Endothelial cell (in vitro differentiated cells): ENCODE measurements at regions not wholly inside any gene's neighbourhood (a gene's known extent, or its start where the extent isn't known, plus 50 kb on each side); places are given as distances from the start of the nearest gene placed in this dataset.

Source experiments
- DNase-seq: peaks from one replicate; pipeline ENCODE4 v3.0.0; 2021; ENCODE audit warnings: low spot score
- H3K27ac Mint-ChIP-seq: one replicate; pipeline ENCODE4 v1.8.0; 2021; ENCODE audit warnings: mixed read lengths, inconsistent platforms; ENCODE audit not compliant: unreplicated experiment
- H3K27me3 Mint-ChIP-seq: one replicate; pipeline ENCODE4 v1.8.0; 2021; ENCODE audit warnings: mild to moderate bottlenecking, moderate library complexity, mixed read lengths, inconsistent platforms; ENCODE audit not compliant: unreplicated experiment
- H3K36me3 Mint-ChIP-seq: one replicate; pipeline ENCODE4 v1.8.0; 2021; ENCODE audit warnings: mild to moderate bottlenecking, low read depth, mixed read lengths, inconsistent platforms; ENCODE audit not compliant: unreplicated experiment
- H3K4me1 Mint-ChIP-seq: one replicate; pipeline ENCODE4 v1.8.0; 2021; ENCODE audit warnings: mild to moderate bottlenecking, mixed read lengths, inconsistent platforms; ENCODE audit not compliant: unreplicated experiment
- H3K4me3 Mint-ChIP-seq: one replicate; pipeline ENCODE4 v1.8.0; 2021; ENCODE audit warnings: mild to moderate bottlenecking, mixed read lengths, inconsistent platforms; ENCODE audit not compliant: unreplicated experiment
- H3K9me3 Mint-ChIP-seq: one replicate; pipeline ENCODE4 v1.8.0; 2021; ENCODE audit warnings: mixed read lengths, inconsistent platforms; ENCODE audit not compliant: unreplicated experiment
- TF ChIP-seq, protein P1 (sequence below): fragments of 200-600 bp; sonication (generic); IDR thresholded peaks from one replicate; pipeline ENCODE4 v1.5.0; 2021; ENCODE audit warnings: antibody characterized with exemption; ENCODE audit not compliant: unreplicated experiment

DNA sequence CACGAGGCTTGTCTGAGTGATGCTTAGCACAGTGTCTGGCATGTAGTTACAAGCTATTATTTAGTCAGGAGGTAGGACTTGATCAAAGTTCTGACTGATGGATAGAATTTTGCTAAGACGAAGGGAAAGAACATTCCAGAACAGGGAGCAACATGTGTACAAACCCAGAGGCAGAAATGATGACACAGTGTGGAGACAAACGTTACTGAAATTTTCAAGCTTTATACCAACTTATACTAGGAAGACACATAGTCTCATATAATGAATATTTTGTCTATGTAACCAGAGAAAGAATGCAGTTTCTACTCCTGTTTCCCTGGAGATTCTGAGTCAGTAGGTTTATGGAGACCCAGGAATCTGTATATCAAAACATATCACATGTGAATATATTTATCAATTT is 123.4 kb downstream of the FAM124B start:
- Mint-ChIP-seq H3K27me3 (peaks cover 1% of the 10 kb centered on the region), H3K27ac (no peak overlapping the region), H3K36me3 (no peaks in the 10 kb centered on the region), H3K4me3 (no peak overlapping the region), H3K9me3 (no peaks in the 10 kb centered on the region), H3K4me1 (peaks cover 2% of the 10 kb centered on the region)
- TF ChIP-seq, protein P1, sequence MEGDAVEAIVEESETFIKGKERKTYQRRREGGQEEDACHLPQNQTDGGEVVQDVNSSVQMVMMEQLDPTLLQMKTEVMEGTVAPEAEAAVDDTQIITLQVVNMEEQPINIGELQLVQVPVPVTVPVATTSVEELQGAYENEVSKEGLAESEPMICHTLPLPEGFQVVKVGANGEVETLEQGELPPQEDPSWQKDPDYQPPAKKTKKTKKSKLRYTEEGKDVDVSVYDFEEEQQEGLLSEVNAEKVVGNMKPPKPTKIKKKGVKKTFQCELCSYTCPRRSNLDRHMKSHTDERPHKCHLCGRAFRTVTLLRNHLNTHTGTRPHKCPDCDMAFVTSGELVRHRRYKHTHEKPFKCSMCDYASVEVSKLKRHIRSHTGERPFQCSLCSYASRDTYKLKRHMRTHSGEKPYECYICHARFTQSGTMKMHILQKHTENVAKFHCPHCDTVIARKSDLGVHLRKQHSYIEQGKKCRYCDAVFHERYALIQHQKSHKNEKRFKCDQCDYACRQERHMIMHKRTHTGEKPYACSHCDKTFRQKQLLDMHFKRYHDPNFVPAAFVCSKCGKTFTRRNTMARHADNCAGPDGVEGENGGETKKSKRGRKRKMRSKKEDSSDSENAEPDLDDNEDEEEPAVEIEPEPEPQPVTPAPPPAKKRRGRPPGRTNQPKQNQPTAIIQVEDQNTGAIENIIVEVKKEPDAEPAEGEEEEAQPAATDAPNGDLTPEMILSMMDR = no peak
- no peak for DNase-seq

DNA sequence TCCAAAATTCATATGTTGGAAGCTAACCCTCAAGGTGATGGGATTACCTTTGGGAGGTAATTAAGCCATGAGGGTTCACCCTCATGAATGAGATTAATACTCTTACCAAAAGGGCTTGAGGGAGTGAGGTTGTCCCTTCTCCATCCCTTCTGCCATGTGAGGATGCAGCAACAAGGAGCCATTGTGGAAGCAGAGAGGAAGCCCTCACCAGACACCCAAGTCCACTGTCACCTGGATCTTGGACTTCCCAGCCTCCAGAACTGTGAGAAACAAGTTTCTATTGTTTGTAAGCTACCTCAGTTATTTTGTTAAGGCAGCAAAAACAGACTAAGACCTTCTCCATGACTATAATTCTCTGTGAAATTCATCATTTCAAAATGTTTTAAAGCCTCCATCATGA is 125.7 kb downstream of the FAM124B start:
- Mint-ChIP-seq H3K27ac (no peak overlapping the region), H3K9me3 (no peaks in the 10 kb centered on the region), H3K36me3 (no peaks in the 10 kb centered on the region), H3K27me3 (peaks cover 1% of the 10 kb centered on the region), H3K4me1 (peaks cover 5% of the 10 kb centered on the region), H3K4me3 (no peak overlapping the region)
- no peak for DNase-seq
- TF ChIP-seq, protein P1 = no peak

DNA sequence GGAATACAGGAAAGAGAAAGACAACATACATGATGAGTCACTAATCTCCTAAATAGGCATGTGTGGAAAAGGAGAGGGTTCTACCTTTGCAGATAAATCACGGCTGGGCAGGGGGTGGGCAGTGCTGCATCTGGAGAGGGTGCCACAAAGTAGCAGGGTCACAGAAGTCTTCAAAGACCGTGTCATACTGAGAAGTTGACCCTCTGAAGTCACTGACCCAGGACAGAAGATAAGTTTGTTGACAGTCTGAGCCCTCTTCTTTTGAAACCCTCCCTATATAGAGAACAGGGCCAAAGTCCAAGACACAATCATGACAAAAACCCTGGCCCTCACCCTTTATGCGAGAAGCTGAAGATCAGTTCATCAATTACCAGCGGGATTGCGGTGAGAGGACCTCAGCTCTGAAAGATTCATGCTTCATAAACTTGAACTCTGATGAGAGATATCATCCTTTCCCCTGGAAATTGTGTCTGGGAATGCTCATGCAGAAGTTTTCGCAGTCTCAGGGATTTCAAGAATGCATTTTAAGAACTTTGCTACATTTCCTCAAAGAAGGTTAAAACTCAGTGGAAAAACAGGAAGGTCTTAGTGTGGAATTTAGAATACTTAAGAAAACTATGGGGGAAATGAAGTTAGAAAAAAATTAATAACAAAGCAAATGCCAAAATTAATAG is 129.5 kb downstream of the FAM124B start:
- peaks cover 3% of the 10 kb centered on the region for H3K4me1 Mint-ChIP-seq
- H3K27ac Mint-ChIP-seq = no peak overlapping the region
- no peaks in the 10 kb centered on the region for H3K27me3 Mint-ChIP-seq
- no peak for DNase-seq
- TF ChIP-seq, protein P1 = no peak
- no peaks in the 10 kb centered on the region for H3K36me3 Mint-ChIP-seq
- no peaks in the 10 kb centered on the region for H3K9me3 Mint-ChIP-seq
- no peak overlapping the region for H3K4me3 Mint-ChIP-seq

DNA sequence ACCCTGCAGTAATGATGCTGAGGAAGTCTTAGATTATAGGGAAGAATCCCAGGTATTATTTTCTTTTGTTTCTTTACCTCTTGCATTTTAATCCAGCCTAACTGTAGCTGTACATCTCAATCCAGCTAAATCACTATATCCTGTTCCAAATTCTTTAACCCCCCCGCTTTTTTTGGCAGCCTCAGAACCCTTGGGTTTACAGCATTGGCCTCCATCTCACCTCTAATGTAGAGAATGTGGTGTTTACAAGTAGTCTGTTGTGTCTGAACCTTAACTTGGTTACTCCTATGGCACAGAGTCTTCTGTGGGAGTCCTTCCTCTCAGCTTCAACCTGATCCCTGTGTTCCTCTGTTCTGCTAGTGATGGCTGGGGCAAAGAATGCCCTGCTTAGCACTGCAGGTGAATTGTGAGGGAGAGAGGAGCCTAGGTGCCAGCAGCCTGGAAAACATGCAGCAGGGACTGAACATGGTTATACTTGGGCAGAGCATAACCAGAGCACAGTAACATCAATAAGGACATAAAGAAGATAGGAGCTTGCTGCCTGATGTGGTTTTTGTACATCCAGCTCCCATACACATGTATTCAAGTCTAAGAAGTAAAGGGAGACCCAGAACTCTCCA is 130.2 kb downstream of the FAM124B start:
- Mint-ChIP-seq H3K36me3 (no peaks in the 10 kb centered on the region), H3K27me3 (no peaks in the 10 kb centered on the region), H3K27ac (no peak overlapping the region)

DNA sequence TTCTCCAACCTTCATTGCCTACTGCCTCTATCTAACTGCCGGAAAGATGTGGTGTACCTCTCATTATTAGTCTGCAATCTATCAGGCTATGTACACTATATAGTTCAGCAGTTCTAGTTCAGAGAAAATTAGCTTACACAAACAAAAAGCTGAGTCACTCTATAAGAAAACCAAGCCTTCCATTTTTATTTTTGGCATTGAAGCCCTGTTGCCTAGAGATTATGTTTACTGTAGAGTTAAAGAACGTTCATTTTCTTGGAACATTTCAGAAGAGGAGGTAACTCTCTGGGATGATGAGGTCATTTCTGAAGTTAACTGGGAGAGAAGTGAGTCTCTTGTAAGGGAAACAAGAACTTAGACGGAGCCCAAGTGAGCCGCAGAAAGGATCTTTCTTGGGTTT is 133.5 kb downstream of the FAM124B start:
- no peaks in the 10 kb centered on the region for H3K9me3 Mint-ChIP-seq
- H3K27me3 Mint-ChIP-seq = no peaks in the 10 kb centered on the region
- peaks cover 14% of the 10 kb centered on the region for H3K4me1 Mint-ChIP-seq
- H3K4me3 Mint-ChIP-seq = no peak overlapping the region
- TF ChIP-seq, protein P1 = no peak
- no peaks in the 10 kb centered on the region for H3K36me3 Mint-ChIP-seq
- no peak overlapping the region for H3K27ac Mint-ChIP-seq
- no peak for DNase-seq

More for the DNA sequence above, 130.2 kb downstream of the FAM124B start:
- TF ChIP-seq, protein P1 = no peak
- Mint-ChIP-seq H3K4me3 (no peak overlapping the region), H3K9me3 (no peaks in the 10 kb centered on the region), H3K4me1 (peaks cover 3% of the 10 kb centered on the region)
- no peak for DNase-seq
